Hematopoietic multipotent progenitor cell treated with erythropoietin and hydrocortisone succinate and interleukin-3 and kit ligand, for 17 days (in vitro differentiated cells): ENCODE measurements at regions not wholly inside any gene's neighbourhood (a gene's known extent, or its start where the extent isn't known, plus 50 kb on each side); places are given as distances from the start of the nearest gene placed in this dataset.

Experiments used
- DNase-seq: peaks from one replicate; pipeline ENCODE4 v3.0.0-alpha.2; 2015; ENCODE audit warnings: low spot score

GRCh38 chr3:18827664-18828063, 320.6 kb upstream of the KCNH8 start:
- DNase-seq, result no peak

DNA sequence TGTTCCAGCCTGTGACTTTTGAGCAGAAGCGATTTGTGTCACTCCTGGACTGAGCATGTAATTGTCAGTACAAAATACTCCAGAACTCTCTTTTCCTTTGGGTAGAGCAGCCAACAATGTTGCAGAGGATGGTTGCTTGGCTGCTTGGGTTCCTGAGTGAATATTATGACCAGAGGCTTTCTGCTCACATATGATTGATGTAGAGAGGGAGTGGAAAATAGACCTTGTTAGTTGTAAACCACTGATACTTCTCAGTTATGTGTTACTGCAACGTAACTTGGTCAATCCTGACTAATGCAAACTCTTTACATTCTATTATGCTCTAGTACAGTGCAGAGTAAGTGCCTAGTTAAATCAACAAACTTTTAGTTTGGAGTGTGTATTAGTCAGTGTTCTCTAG, 322.6 kb upstream of the KCNH8 start:
- no peak for DNase-seq

- DNase-seq, result no peak
Measured at GRCh38 chr3:18813300-18813699, 335.0 kb upstream of the KCNH8 start.

DNA sequence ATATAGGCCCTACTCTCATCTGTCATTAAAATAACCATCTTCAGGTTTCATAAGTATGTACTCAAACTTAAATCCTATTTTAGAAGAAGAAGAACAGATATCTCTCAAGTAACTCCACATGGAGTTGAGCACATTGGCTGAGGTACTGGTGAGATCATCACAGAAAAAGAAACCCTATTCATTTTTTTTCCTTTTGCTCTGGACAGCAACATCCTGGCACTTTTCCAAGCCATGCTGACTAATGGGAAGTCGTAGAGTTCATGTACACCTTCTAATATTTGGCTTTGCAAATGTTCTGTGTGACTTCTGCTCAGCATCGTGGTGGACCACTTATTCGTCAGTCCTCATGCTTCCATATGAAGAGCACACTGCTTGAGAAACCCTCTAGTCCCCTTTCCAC, 336.0 kb upstream of the KCNH8 start:
- no peak for DNase-seq

- DNase-seq, result no peak
Measured at GRCh38 chr3:18810306-18810661, 338.0 kb upstream of the KCNH8 start.

- DNase-seq, result no peak
Measured at GRCh38 chr3:18809640-18810305, 338.5 kb upstream of the KCNH8 start.

GRCh38 chr3:18808429-18808828, 339.9 kb upstream of the KCNH8 start:
- no peak for DNase-seq

DNA sequence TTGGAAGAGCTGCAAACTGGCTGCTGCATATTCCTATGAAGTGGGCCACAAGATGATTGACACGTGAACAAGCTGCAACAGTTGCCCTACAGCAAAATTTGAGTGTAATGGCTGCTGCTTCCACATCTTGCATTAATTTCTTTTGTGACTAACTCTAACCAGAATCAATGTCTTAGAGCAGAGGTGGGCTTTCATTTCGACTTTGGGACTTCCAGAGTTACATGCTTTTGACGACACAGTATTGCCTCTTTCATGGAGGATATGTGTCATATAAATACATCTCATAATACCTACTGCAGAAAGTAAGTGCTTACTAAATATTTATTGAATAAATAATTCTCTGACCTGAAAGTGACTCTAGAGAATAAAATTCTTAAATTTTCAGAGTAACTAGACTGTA, 340.7 kb upstream of the KCNH8 start:
- DNase-seq, result no peak

GRCh38 chr3:18806633-18807032, 341.7 kb upstream of the KCNH8 start:
- no peak for DNase-seq

DNA sequence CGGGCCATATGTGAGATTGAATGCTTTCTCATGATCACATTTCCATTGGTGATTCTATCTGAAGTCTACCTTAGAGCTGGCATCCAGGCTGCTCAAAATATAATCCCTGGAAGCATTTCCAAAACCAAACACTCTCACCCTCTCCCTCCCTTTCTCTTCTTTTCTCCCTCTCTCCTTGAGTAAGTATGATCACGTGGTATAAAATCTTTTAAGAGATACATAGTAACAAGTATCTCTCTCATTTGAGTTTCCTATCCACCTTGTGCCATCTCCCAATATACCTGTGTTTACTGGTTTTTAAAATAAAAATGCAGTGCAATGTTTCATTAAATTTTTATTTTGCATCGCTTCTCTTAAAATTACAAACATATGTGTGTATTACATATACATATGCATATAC, 350.9 kb upstream of the KCNH8 start:
- no peak for DNase-seq

- DNase-seq, result no peak
Measured at GRCh38 chr3:18795078-18795477, 353.2 kb upstream of the KCNH8 start.

- no peak for DNase-seq
Measured at GRCh38 chr3:18791752-18792151, 356.6 kb upstream of the KCNH8 start.

- no peak for DNase-seq
Measured at GRCh38 chr3:18791182-18791581, 357.1 kb upstream of the KCNH8 start.

- no peak for DNase-seq
Measured at GRCh38 chr3:18790384-18790783, 357.9 kb upstream of the KCNH8 start.

DNA sequence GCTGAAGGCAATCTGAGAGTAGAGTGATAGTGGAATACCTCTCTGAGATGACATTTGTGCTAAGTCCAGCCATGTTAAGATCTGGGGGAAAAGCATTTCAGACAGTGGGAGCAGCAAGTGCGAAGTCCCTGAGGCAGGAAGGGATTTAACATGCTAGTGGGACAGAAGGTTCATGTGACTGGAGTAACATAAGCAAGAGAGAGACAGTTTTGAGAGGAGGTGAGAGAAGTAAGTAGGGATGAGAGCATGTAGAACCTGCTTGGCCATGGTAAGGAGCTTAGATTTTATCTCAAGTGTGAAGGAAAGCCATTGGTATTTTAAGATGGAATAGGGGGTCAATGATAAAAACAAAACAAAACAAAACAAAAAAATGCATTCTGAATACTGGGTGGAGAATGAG, 358.6 kb upstream of the KCNH8 start:
- DNase-seq, result no peak

DNA sequence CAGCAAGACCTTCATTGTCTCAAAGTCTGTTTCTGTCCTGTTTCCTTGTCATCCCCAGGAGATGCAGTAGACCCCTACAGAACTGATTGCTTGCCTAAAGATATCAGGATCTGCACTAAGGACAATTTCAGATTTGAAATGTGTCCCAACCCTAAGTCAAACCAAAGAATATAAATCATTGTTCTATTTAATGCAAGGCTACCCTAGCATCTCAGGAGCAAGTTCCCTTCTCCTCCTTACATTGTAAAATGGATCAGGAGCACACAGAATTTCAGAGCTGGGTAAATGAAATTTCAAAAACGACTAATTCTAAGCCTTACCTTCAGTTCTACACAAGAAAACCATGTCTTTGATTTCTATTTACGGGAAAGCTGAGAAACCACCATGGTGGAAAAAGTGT, 360.9 kb upstream of the KCNH8 start:
- DNase-seq, result no peak

DNA sequence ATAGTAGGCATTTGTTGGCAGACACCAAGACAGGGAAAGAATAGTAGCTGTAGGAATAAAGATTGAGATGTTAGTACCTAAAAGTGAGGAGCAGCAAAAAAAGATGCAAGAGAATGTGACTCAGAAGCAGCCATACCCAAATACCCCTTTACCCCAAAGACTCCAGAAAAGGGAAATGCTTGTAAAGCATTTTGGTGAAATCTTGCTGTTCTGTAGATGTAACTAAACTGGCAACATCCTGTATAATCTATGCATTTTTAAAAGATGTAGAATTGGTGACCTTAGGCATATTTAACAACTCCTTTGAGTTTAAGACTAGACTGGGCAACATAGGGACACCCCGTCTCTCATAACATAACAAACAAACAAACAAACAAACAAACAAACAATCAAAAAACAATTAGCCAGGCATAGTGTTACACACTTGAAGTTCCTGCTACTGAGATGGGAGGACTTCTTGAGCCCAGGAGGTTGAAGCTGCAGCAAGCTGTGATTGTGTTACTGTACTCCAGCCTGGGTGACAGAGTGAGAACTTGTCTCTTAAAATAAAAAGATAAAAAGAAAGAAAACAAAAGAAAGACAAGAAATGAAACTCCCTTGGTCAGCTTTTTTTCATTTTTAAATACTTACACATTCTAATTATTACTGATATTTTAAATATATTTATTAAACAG, 361.5 kb upstream of the KCNH8 start:
- no peak for DNase-seq

GRCh38 chr3:18782191-18782590, 357.1 kb upstream of the SATB1 start:
- no peak for DNase-seq

DNA sequence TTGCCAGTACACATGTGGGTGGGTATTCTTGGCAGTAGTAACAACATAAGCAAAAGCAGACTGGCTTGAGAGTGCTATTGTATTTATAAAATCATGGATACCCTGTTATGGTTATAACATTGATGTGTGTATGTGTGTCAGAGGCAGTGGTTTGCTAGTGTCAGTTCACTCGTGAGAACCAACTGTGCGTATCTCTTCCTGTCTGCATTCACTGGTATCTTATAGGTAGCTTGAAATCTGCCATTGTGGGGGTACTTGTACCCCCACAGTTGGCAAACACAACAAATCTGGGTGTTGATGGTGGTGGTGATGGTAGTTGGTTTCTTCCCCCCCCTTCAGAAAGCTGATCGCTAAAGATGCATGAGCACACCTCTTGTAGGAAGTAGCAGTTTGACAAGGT, 355.8 kb upstream of the SATB1 start:
- no peak for DNase-seq

DNA sequence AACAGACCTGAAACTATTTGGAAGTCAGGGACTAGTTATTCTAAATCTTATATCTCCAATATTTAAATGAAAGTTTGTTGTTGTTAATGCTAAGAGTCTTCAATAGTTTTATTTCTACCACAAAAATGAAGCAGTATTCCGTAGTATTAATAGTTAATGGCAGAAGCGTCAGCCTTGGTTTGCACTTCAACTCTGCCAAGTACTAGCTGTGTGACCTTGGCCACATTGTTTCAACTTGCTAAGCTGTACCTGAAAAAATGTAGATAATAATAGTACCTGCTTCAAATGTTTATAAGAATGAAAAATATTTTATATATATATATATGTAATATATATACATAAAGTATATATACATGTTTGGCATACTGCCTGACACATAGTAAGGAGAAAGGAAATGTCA, 354.6 kb upstream of the SATB1 start:
- no peak for DNase-seq

DNA sequence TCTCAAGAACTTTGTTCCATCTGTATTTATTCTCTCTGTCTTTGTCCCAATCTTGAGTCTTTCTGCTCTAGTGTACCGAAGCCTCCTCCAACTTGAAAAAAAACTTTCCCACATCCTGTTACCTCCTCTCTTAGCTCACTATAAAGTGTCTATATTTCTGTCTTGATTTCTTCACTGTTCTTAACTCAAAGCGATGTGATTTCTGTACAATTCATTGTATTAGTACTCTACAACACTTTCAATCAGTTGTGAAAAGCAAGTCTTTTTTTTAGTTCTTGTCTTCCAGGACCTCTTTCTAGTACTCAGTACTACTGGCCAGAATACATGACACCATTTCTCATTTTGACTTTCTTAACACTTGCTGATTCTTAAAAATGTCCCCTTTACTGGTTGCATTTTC, 353.5 kb upstream of the SATB1 start:
- DNase-seq, result no peak

- DNase-seq, result no peak
Measured at GRCh38 chr3:18778094-18778493, 353.0 kb upstream of the SATB1 start.

DNA sequence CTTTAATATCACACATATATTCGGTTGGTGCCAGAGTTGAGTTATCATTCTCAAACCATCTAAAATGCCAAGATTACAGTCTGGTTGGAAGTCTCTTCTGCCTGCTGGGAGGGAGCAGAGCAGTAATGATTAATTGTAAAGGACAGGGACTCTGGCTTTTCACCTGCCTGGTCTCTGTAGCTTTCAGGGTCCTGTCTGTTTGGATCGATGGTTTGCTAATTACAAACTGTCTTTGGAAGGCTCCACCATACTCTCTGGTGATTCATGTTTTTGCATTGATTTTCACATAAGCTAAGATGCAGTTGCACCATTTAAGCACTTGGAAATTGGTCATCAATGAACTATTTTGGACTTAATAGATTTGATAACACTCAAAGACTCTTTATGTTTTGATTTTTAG, 350.4 kb upstream of the SATB1 start:
- no peak for DNase-seq
